Activated CD4-positive, alpha-beta T cell treated with anti-CD3 and anti-CD28 coated beads for 1 hour (primary cell): ENCODE measurements at regions not wholly inside any gene's neighbourhood (a gene's known extent, or its start where the extent isn't known, plus 50 kb on each side); places are given as distances from the start of the nearest gene placed in this dataset.
"Not testable (repeated sequence)": the region's sequence is repeated elsewhere in the genome, so short reads cannot be mapped to it uniquely, and the experiment has no call there.

Source experiments
- DNase-seq: peaks from one replicate; pipeline ENCODE4 v3.0.0-alpha.2; 2020

DNA sequence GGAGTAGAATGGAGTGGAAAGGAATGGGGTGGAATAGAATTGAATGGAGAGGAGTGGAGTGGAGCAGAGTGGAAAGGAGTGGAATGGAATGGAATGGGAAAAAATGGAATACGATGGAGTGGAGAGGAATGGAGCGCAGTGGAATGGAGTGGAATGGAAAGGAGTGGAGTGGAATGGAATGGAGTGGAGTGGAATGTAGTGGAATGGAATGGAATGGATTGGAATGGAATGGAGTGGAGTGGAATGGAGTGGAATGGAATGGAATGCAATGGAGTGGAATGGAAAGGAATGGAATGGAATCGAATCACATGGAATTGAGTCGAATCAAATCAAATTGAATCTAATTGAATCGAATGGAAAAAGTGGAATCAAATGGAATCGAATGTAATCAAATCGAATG, 1016.1 kb downstream of the CDY1 start:
- DNase-seq = no peak

DNA sequence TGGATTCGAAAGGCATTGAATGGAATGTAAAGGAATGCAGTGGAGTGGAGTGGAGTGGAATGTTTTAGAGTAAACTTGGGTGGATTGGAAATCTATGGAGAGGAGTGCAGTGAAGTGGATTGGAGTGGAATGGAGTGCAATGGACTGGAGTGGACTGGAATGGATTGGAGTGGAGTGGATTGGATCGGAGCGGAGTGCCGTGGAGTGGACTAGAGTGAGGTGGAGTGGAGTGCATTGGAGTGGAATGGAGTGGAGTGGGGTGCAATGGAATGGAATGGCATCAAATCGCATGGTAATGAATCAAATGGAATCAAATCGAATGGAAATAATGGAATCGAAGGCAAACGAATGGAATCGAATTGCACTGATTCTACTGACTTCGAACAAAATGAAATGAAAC, 1023.9 kb downstream of the CDY1 start:
- DNase-seq = not testable (repeated sequence)

DNA sequence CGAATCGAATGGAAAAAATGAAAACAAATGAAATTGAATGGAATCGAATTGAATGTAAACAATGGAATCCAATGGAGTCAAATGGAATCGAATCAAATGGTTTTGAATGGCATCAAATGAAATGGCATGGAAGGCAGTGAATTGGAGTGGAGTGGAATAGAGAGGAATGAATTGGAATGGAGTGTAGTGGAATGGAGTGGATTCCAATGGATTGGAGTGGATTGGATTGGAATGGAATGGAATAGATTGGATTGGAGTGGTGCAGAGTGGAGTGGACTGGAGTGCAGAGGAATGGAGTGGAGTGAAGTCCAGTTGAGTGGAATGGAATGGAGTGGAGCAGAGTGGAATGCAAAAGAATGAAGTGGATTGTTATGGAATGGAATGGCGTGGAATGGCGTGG, 1026.3 kb downstream of the CDY1 start:
- not testable (repeated sequence) for DNase-seq

DNA sequence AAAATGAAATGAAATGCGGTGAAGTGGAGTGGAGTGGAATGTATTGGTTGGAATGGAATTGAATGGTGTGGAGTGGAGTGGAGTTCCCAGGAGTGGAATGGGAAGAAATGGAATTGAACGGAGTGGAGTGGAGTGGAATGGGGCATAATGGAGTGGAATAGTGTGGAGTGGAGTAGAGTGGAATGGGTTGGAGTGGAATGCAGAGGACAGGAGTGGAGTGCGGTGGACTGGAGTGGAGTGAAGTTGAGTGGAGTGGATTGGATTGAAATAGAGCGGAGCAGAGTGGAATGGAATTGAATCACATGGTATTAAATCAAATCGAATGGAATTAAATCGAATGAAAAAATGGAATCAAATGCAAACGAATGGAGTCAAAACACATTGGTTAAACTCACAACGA, 1042.3 kb downstream of the CDY1 start:
- not testable (repeated sequence) for DNase-seq

DNA sequence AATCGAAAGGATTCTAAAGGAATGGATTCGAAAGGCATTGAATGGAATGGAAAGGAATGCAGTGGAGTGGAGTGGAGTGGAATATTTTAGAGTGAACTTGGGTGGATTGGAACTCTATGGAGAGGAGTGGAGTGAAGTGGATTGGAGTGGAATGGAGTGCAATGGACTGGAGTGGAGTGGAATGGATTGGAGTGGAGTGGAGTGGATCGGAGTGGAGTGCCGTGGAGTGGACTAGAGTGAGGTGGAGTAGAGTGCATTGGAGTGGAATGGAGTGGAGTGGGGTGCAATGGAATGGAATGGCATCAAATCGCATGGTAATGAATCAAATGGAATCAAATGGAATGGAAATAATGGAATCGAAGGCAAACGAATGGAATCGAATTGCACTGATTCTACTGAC, 1044.8 kb downstream of the CDY1 start:
- not testable (repeated sequence) for DNase-seq

DNA sequence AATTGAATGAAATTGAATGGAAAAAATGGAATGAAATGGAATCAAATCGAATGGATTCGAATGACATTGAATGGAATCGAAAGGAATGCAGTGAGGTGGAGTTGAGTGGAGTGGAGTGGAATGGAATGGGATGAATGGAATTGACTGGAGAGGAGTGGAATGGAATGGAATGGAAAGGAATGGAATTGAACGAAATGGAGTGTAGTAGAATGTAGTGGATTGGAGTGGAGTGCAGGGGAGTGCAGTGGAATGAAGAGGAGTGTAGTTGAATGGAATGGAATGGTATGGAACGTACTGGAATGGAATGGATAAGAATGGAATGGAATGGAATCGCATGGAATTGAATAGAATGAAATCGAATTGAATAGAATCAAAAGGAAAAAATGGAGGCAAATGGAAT, 1047.3 kb downstream of the CDY1 start:
- DNase-seq = not testable (repeated sequence)

DNA sequence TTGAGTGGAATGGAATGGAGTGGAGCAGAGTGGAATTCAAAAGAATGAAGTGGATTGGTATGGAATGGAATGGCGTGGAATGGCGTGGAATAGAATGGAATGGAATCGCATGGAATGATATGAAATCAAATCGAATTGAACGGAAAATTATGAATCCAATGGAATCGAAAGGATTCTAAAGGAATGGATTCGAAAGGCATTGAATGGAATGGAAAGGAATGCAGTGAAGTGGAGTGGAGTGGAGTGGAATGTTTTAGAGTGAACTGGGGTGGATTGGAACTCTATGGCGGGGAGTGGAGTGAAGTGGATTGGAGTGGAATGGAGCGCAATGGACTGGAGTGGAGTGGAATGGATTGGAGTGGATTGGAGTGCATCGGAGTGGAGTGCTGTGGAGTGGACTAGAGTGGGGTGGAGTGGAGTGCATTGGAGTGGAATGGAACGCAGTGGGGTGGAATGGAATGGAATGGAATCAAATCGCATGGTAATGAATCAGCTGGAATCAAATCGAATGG, 1048.5 kb downstream of the CDY1 start:
- DNase-seq = peak; percentile 32

DNA sequence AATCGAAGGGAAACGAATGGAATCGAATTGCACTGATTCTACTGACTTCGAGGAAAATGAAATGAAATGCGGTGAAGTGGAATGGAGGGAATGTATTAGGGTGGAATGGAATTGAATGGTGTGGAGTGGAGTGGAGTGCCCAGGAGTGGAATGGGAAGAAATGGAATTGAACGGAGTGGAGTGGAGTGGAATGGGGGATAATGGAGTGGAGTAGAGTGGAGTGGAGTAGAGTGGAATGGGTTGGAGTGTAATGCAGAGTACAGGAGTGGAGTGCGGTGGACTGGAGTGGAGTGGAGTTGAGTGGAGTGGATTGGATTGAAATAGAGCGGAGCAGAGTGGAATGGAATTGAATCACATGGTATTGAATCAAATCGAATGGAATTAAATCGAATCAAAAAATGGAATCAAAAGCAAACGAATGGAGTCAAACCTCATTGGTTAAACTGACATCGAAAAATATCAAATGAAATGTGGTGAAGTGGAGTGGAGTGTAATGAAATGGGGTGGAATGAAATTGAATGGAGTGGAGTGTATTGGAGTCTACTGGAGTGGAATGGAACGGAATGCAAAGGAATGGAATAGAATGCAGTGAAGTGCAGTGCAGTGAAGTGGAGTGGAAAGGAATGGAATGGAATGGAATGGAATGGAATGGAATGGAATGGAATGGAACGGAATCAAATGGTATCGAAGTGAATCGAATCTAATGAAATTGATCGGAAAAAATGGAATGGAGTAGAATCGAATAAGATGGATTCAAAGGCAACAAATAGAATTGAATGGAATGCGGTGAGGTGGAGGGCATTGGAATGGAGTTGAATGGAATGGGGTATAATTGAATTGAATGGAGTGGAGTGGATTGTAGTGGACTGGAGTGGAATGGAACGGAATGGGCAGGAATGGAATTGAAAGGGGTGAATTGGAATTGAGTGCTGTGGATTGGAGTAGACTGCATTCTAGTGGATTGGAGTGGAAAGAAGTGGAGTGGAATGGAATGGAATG, 1049.3 kb downstream of the CDY1 start:
- DNase-seq = peak; percentile 46
